GM13976 (cell line): ENCODE measurements at regions not wholly inside any gene's neighbourhood (a gene's known extent, or its start where the extent isn't known, plus 50 kb on each side); places are given as distances from the start of the nearest gene placed in this dataset.
"Not testable (repeated sequence)": the region's sequence is repeated elsewhere in the genome, so short reads cannot be mapped to it uniquely, and the experiment has no call there.

Experiments used
- DNase-seq: peaks from one replicate; pipeline ENCODE4 v3.0.0; 2012; ENCODE audit warnings: low spot score
- CTCF ChIP-seq: IDR thresholded peaks from 2 replicates; pipeline ENCODE4 v1.5.1; 2012; ENCODE audit warnings: borderline replicate concordance, mild to moderate bottlenecking; ENCODE audit not compliant: insufficient read depth; ENCODE audit errors: extremely low read depth, missing control alignments, control extremely low read depth
- in situ Hi-C: fragments of 300-500 bp; cut with MboI; formaldehyde crosslinking; loops from one replicate; pipeline ENCODE4 v1.12.0; 2022; ENCODE audit warnings: low sequenced_read_pairs, mixed read lengths, inconsistent platforms; ENCODE audit not compliant: unreplicated experiment

- TF ChIP-seq CTCF: no peak
- DNase-seq: no peak
- in situ Hi-C loops: no loop called here
These were observed 366.9 kb upstream of the CHORDC1 start for GRCh38 chr11:90589735-90590134.

- no peak for TF ChIP-seq CTCF
- DNase-seq: no peak
- in situ Hi-C loops: no loop called here
These were observed 365.0 kb upstream of the CHORDC1 start for GRCh38 chr11:90587896-90588295.

GRCh38 chr11:90585491-90585890 is 362.6 kb upstream of the CHORDC1 start:
- no peak for TF ChIP-seq CTCF
- in situ Hi-C loops: no loop called here
- no peak for DNase-seq

GRCh38 chr11:90582999-90583398 is 360.1 kb upstream of the CHORDC1 start:
- DNase-seq, in situ Hi-C loops: not testable (repeated sequence)

GRCh38 chr11:90564531-90564930 is 341.7 kb upstream of the CHORDC1 start:
- in situ Hi-C loops: no loop called here
- TF ChIP-seq CTCF: no peak
- no peak for DNase-seq

- in situ Hi-C loops: no loop called here
- TF ChIP-seq CTCF: no peak
- DNase-seq: no peak
These were observed 335.5 kb upstream of the CHORDC1 start for GRCh38 chr11:90558328-90558865.

- DNase-seq: no peak
- no peak for TF ChIP-seq CTCF
- in situ Hi-C loops: no loop called here
These were observed 333.8 kb upstream of the CHORDC1 start for GRCh38 chr11:90556606-90557005.
